GM06990 (cell line): ENCODE measurements at regions not wholly inside any gene's neighbourhood (a gene's known extent, or its start where the extent isn't known, plus 50 kb on each side); places are given as distances from the start of the nearest gene placed in this dataset.

Experiments
- DNase-seq: peaks from one replicate; pipeline ENCODE4 v3.0.0-alpha.2; 2011; ENCODE audit not compliant: insufficient read length; ENCODE audit errors: extremely low read depth
- H3K27me3 ChIP-seq: replicated peaks from 2 replicates; pipeline ENCODE4 v1.6.0; 2011; ENCODE audit warnings: low read length; ENCODE audit not compliant: control insufficient read depth, insufficient read depth
- H3K36me3 ChIP-seq: 2 replicates; pipeline ENCODE4 v1.5.1; 2011; ENCODE audit warnings: low read length; ENCODE audit not compliant: control insufficient read depth, insufficient read depth
- H3K4me3 ChIP-seq: replicated peaks from 2 replicates; pipeline ENCODE4 v1.5.1; 2011; ENCODE audit warnings: low read depth, mild to moderate bottlenecking, control low read depth, low read length
- TF ChIP-seq, protein P1 (sequence below): IDR thresholded peaks from 2 replicates; pipeline ENCODE4 v1.5.1; 2011; ENCODE audit warnings: low read length, control low read depth, mild to moderate bottlenecking, inconsistent platforms; ENCODE audit not compliant: insufficient read depth, poor library complexity, severe bottlenecking

DNA sequence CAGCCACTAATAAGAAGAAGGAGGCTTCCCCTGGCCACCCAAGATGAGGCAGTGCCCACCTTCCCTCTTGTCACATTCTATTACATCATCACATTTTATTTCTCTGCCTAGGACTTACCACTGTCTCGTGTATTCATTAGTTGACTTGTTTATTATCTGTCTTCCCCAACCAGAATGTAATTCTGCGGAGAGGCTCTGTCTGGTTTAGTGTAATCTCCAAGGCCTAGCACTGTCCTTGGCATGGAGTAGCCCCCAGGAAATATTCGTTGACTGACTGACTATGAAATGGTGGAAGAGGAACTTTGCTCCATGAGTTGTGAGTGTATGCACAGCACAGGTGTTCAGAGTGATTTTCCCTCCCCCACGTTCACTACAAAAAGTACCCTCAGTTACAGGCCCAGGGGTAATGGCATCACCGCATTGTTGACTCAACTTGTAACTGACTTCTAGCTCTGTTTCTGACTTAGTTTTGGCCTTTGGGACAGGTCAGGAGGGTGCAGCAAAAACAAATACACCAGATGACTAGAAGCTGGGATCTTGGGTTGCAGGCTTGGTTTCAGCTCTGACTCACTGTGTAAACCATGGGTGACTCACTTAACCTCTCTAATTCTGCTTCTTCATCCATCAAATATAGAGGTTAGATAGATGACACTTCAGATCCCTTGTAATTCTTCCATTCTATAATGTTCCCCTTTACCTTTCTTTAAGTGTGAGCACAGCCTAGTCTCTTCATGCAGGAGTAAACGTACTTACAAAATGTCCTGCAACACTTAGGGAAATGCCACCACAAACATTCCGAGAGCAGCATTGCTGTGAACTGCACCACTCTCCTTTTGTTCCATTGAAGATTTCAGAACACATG, 229.7 kb downstream of the KCNRG start:
- Histone ChIP-seq H3K27me3 (no peaks in the 10 kb centered on the region), H3K4me3 (no peak overlapping the region), H3K36me3 (no peaks in the 10 kb centered on the region)
- TF ChIP-seq, protein P1, sequence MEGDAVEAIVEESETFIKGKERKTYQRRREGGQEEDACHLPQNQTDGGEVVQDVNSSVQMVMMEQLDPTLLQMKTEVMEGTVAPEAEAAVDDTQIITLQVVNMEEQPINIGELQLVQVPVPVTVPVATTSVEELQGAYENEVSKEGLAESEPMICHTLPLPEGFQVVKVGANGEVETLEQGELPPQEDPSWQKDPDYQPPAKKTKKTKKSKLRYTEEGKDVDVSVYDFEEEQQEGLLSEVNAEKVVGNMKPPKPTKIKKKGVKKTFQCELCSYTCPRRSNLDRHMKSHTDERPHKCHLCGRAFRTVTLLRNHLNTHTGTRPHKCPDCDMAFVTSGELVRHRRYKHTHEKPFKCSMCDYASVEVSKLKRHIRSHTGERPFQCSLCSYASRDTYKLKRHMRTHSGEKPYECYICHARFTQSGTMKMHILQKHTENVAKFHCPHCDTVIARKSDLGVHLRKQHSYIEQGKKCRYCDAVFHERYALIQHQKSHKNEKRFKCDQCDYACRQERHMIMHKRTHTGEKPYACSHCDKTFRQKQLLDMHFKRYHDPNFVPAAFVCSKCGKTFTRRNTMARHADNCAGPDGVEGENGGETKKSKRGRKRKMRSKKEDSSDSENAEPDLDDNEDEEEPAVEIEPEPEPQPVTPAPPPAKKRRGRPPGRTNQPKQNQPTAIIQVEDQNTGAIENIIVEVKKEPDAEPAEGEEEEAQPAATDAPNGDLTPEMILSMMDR = no peak
- peak; percentile 60 for DNase-seq

GRCh38 chr13:50247223-50247622, 232.0 kb downstream of the KCNRG start:
- H3K36me3 ChIP-seq = no peaks in the 10 kb centered on the region
- DNase-seq = no peak
- no peak overlapping the region for H3K4me3 ChIP-seq
- TF ChIP-seq, protein P1 = no peak
- no peaks in the 10 kb centered on the region for H3K27me3 ChIP-seq

- no peak for DNase-seq
- TF ChIP-seq, protein P1 = no peak
These were observed 233.4 kb downstream of the KCNRG start for GRCh38 chr13:50248516-50249143.

GRCh38 chr13:50249144-50249521, 233.9 kb downstream of the KCNRG start:
- Histone ChIP-seq H3K4me3 (no peak overlapping the region), H3K36me3 (no peaks in the 10 kb centered on the region), H3K27me3 (no peaks in the 10 kb centered on the region; the same call in 1 of the 2 replicates)
- DNase-seq = no peak
- TF ChIP-seq, protein P1 = no peak

More at GRCh38 chr13:50248516-50249143, 233.4 kb downstream of the KCNRG start:
- Histone ChIP-seq H3K27me3 (no peaks in the 10 kb centered on the region; the same call in 1 of the 2 replicates), H3K4me3 (no peak overlapping the region), H3K36me3 (no peaks in the 10 kb centered on the region)

DNA sequence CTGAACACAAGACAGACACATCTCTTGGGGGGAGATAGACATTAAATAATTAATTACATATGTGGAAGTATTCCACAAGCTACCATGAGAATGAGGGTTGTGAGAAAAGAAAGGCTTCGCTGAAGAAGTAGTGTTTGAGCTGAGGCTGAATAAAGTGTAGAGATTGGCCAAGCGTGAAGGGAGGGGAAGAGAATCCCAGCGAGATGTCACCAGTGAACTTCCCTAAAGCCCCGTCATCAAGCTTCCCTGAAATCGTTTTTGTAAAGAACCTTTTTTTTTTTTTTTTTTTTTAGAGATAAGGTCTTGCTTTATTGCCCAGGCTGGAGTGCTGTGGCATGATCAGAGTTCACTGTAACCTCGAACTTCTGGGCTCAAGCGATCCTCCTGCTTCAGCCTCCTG, 235.2 kb downstream of the KCNRG start:
- DNase-seq = no peak
- TF ChIP-seq, protein P1 = no peak
- Histone ChIP-seq H3K4me3 (no peak overlapping the region), H3K27me3 (no peaks in the 10 kb centered on the region; the same call in 1 of the 2 replicates), H3K36me3 (no peaks in the 10 kb centered on the region)
